ENCODE measurements at regions not wholly inside any gene's neighbourhood (a gene's known extent, or its start where the extent isn't known, plus 50 kb on each side); places are given as distances from the start of the nearest gene placed in this dataset.

DNA sequence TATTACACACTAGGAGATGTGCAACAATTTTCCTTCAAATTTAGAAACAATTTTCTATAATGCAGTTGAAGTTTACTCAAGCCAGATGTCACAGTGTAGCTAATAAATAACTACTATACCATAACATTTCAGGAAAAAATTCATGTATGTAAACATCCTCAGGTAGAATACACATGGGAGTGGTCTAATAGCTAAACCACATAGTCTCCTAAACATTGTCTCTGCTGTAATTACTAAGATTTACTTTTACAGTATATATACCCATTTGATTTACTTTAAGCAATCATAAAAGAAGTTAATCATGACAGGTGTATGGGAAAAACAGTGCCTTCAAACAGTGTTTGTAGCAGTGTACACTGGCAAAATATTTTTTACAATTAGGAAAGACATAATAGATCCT lies 110.1 kb upstream of the GRM7 start:
- TF ChIP-seq, protein P1, sequence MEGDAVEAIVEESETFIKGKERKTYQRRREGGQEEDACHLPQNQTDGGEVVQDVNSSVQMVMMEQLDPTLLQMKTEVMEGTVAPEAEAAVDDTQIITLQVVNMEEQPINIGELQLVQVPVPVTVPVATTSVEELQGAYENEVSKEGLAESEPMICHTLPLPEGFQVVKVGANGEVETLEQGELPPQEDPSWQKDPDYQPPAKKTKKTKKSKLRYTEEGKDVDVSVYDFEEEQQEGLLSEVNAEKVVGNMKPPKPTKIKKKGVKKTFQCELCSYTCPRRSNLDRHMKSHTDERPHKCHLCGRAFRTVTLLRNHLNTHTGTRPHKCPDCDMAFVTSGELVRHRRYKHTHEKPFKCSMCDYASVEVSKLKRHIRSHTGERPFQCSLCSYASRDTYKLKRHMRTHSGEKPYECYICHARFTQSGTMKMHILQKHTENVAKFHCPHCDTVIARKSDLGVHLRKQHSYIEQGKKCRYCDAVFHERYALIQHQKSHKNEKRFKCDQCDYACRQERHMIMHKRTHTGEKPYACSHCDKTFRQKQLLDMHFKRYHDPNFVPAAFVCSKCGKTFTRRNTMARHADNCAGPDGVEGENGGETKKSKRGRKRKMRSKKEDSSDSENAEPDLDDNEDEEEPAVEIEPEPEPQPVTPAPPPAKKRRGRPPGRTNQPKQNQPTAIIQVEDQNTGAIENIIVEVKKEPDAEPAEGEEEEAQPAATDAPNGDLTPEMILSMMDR (conservative IDR thresholded peaks at IDR 0.05; ENCODE audit: low read length) = no peak
- TF ChIP-seq EZH2phosphoT487 (IDR thresholded peaks at IDR 0.05; ENCODE audit: borderline replicate concordance, low read depth, low read length) = no peak

Measured in OCI-LY7 (cell line).